ENCODE measurements at regions not wholly inside any gene's neighbourhood (a gene's known extent, or its start where the extent isn't known, plus 50 kb on each side); places are given as distances from the start of the nearest gene placed in this dataset.

GRCh38 chr7:20945451-20945850, 158.8 kb upstream of the SP8 start:
- ATAC-seq (no peak), DNase-seq (no peak)

GRCh38 chr7:20952916-20953315, 166.2 kb upstream of the SP8 start:
- no peak for ATAC-seq

GRCh38 chr7:20954711-20955619, 168.3 kb upstream of the SP8 start:
- DNase-seq (no peak), ATAC-seq (no peak)

More at GRCh38 chr7:20952916-20953315, 166.2 kb upstream of the SP8 start:
- no peak for DNase-seq

- DNase-seq (no peak), ATAC-seq (no peak)
Observed at GRCh38 chr7:20958572-20958971, 171.9 kb upstream of the SP8 start.

GRCh38 chr7:20959281-20959680, 172.6 kb upstream of the SP8 start:
- ATAC-seq (no peak), DNase-seq (no peak)

GRCh38 chr7:20963556-20964280, 177.0 kb upstream of the SP8 start:
- DNase-seq = no peak
- ATAC-seq = no peak

- ATAC-seq = no peak
- DNase-seq = no peak
Observed at GRCh38 chr7:20964281-20964918, 177.7 kb upstream of the SP8 start.

GRCh38 chr7:20971219-20971618, 184.5 kb upstream of the SP8 start:
- DNase-seq (no peak), ATAC-seq (no peak)

GRCh38 chr7:20980232-20980631, 193.5 kb upstream of the SP8 start:
- no peak for ATAC-seq
- DNase-seq = no peak

GRCh38 chr7:20980668-20981264, 194.1 kb upstream of the SP8 start:
- ATAC-seq (no peak), DNase-seq (no peak)

GRCh38 chr7:20988340-20988739, 201.7 kb upstream of the SP8 start:
- no peak for ATAC-seq
- no peak for DNase-seq

GRCh38 chr7:20991544-20991943, 204.9 kb upstream of the SP8 start:
- ATAC-seq = no peak

GRCh38 chr7:20993693-20994092, 207.0 kb upstream of the SP8 start:
- no peak for DNase-seq
- ATAC-seq = no peak

More at GRCh38 chr7:20991544-20991943, 204.9 kb upstream of the SP8 start:
- DNase-seq = no peak

- ATAC-seq (no peak), DNase-seq (no peak)
Observed at GRCh38 chr7:20998309-20998708, 211.6 kb upstream of the SP8 start.

GRCh38 chr7:21011153-21011552, 224.5 kb upstream of the SP8 start:
- ATAC-seq = no peak
- DNase-seq = no peak

- ATAC-seq = no peak
Observed at GRCh38 chr7:21013765-21014539, 227.3 kb upstream of the SP8 start.

GRCh38 chr7:21020667-21021066, 234.0 kb upstream of the SP8 start:
- ATAC-seq (no peak), DNase-seq (no peak)

More at GRCh38 chr7:21013765-21014539, 227.3 kb upstream of the SP8 start:
- no peak for DNase-seq

- no peak for ATAC-seq
- DNase-seq = no peak
Observed at GRCh38 chr7:21023841-21024484, 237.3 kb upstream of the SP8 start.

GRCh38 chr7:21024485-21024867, 237.8 kb upstream of the SP8 start:
- ATAC-seq (no peak), DNase-seq (no peak)

GRCh38 chr7:21028186-21028585, 241.5 kb upstream of the SP8 start:
- ATAC-seq (no peak), DNase-seq (no peak)

GRCh38 chr7:21028599-21028998, 241.9 kb upstream of the SP8 start:
- DNase-seq (no peak), ATAC-seq (no peak)

Measured in stimulated activated naive CD8-positive, alpha-beta T cell treated with anti-CD3 and anti-CD28 coated beads, Interleukin-15, Interleukin-2, amounts not matched to agents 100 U/mL and 50 U/mL, for 24 hours (primary cell).